Activated CD8-positive, alpha-beta T cell treated with anti-CD3 and anti-CD28 coated beads for 36 hours (primary cell): ENCODE measurements at regions not wholly inside any gene's neighbourhood (a gene's known extent, or its start where the extent isn't known, plus 50 kb on each side); places are given as distances from the start of the nearest gene placed in this dataset.

Experiments used
- ATAC-seq: fragments of 200-7000 bp; cut with Tn5 transposase; one replicate; pipeline ENCODE4 v1.10.0; 2021; ENCODE audit warnings: mild to moderate bottlenecking, moderate library complexity
- CTCF ChIA-PET: fragments of 350-600 bp; sonication (Branson Sonifier 250); formaldehyde crosslinking; loops from one replicate; lab custom pipeline; 2021; ENCODE audit warnings: antibody characterized with exemption; lab: Charles Lee
- POLR2A ChIA-PET: fragments of 350-600 bp; sonication (Branson Sonifier 250); formaldehyde crosslinking; loops from one replicate; lab custom pipeline; 2021; ENCODE audit warnings: antibody characterized with exemption; lab: Charles Lee
- DNase-seq: peaks from one replicate; pipeline ENCODE4 v3.0.0-alpha.2; 2020
- H3K27ac Mint-ChIP-seq: one replicate; pipeline ENCODE4 v1.8.0; 2021; ENCODE audit warnings: mild to moderate bottlenecking, mixed read lengths
- H3K27me3 Mint-ChIP-seq: one replicate; pipeline ENCODE4 v1.8.0; 2021; ENCODE audit warnings: mixed read lengths
- H3K36me3 Mint-ChIP-seq: one replicate; pipeline ENCODE4 v1.8.0; 2021; ENCODE audit warnings: low read depth, mixed read lengths
- H3K4me1 Mint-ChIP-seq: one replicate; pipeline ENCODE4 v1.8.0; 2021; ENCODE audit warnings: low read depth, mixed read lengths
- H3K4me3 Mint-ChIP-seq: one replicate; pipeline ENCODE4 v1.8.0; 2021; ENCODE audit warnings: mild to moderate bottlenecking, moderate library complexity, mixed read lengths
- H3K9me3 Mint-ChIP-seq: one replicate; pipeline ENCODE4 v1.8.0; 2021; ENCODE audit warnings: mixed read lengths
- intact Hi-C: fragments of 100-400 bp; cut with micrococcal nuclease; formaldehyde crosslinking; loops from one replicate; pipeline ENCODE4 v1.10.0; 2022
- TF ChIP-seq, protein P1 (sequence below): fragments of 200-600 bp; IDR thresholded peaks from one replicate; pipeline ENCODE4 v1.8.0; 2022; ENCODE audit warnings: antibody characterized with exemption, mild to moderate bottlenecking

DNA sequence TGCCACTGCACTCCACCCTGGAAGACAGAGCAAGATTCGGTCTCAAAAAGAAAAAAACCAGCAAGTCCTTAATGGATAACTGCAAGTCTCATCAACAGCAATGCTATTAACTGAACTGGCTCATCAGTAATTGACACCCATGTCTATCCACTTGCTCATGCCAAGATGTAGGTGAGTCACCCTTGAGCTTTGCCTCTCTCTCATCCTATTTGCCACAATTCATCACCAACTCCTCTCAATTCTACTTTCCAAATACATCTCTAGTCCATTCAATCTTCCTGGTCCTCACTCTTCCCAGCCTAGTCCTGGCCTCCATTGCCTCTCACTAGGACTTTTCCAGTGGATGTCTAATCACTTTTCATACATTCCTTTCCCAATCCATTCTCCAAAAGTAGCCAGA lies 103.7 kb upstream of the PRMT6 start:
- H3K4me1 Mint-ChIP-seq: no peaks in the 10 kb centered on the region
- no peak overlapping the region for H3K4me3 Mint-ChIP-seq
- TF ChIP-seq, protein P1, sequence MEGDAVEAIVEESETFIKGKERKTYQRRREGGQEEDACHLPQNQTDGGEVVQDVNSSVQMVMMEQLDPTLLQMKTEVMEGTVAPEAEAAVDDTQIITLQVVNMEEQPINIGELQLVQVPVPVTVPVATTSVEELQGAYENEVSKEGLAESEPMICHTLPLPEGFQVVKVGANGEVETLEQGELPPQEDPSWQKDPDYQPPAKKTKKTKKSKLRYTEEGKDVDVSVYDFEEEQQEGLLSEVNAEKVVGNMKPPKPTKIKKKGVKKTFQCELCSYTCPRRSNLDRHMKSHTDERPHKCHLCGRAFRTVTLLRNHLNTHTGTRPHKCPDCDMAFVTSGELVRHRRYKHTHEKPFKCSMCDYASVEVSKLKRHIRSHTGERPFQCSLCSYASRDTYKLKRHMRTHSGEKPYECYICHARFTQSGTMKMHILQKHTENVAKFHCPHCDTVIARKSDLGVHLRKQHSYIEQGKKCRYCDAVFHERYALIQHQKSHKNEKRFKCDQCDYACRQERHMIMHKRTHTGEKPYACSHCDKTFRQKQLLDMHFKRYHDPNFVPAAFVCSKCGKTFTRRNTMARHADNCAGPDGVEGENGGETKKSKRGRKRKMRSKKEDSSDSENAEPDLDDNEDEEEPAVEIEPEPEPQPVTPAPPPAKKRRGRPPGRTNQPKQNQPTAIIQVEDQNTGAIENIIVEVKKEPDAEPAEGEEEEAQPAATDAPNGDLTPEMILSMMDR: no peak
- ATAC-seq (no peak), DNase-seq (no peak)
- CTCF ChIA-PET: no interaction called here
- POLR2A ChIA-PET: no interaction called here
- no peak overlapping the region for H3K27ac Mint-ChIP-seq
- intact Hi-C loops: no loop called here
- H3K9me3 Mint-ChIP-seq: no peaks in the 10 kb centered on the region
- peaks cover 2% of the 10 kb centered on the region for H3K27me3 Mint-ChIP-seq
- H3K36me3 Mint-ChIP-seq: no peaks in the 10 kb centered on the region

- Mint-ChIP-seq H3K9me3 (no peaks in the 10 kb centered on the region), H3K4me1 (no peaks in the 10 kb centered on the region), H3K4me3 (no peak overlapping the region), H3K36me3 (no peaks in the 10 kb centered on the region), H3K27me3 (peaks cover 2% of the 10 kb centered on the region), H3K27ac (no peak overlapping the region)
- intact Hi-C loops: no loop called here
- POLR2A ChIA-PET: no interaction called here
- CTCF ChIA-PET: no interaction called here
- TF ChIP-seq, protein P1: no peak
- no peak for DNase-seq
- ATAC-seq: no peak
Measured at GRCh38 chr1:106954661-106955229, 101.7 kb upstream of the PRMT6 start.

DNA sequence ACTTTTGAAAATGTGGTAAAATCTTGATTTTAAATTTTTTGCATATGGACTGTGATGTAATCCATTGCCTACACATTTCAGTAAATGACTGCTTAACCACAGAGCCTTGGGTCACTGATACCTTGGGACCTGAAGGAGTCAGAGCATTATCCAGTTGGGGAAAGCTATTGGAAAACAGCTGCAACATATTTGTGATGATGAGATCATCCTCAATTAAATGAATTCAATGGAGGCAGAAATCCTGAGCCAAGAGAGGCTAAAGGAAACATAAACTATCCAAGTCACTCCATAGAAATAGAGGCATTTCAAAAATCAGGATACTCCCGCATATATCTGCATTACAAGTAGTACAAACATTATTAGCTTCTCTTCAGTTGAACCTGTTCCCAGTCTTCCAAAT lies 99.8 kb upstream of the PRMT6 start:
- POLR2A ChIA-PET: no interaction called here
- ATAC-seq (no peak), DNase-seq (no peak)
- H3K4me3 Mint-ChIP-seq: no peak overlapping the region
- H3K27ac Mint-ChIP-seq: no peak overlapping the region
- H3K27me3 Mint-ChIP-seq: peaks cover 2% of the 10 kb centered on the region
- TF ChIP-seq, protein P1: no peak
- H3K36me3 Mint-ChIP-seq: no peaks in the 10 kb centered on the region
- no peaks in the 10 kb centered on the region for H3K9me3 Mint-ChIP-seq
- CTCF ChIA-PET: no interaction called here
- H3K4me1 Mint-ChIP-seq: no peaks in the 10 kb centered on the region
- intact Hi-C loops: no loop called here

DNA sequence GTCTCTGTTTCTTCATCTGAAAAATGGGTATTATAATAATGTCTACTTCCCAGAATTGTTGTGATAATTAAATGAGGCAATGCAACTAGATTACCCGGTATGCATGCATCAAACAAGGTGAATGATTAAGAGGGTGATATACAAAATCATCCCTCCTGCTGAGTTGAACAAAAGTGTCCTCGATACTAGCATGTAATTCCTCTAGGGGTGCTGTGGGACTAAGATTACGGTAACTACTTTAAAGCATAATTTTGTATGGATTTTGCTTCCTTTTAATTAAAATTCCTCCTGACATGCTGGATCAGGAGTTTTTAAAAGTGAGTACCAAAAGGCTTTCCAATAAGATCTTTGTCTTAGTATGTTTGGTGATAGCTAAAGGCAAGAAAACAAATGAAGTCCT lies 98.7 kb upstream of the PRMT6 start:
- intact Hi-C loops: no loop called here
- no peaks in the 10 kb centered on the region for H3K4me1 Mint-ChIP-seq
- POLR2A ChIA-PET: no interaction called here
- no peak for ATAC-seq
- TF ChIP-seq, protein P1: no peak
- no peak overlapping the region for H3K27ac Mint-ChIP-seq
- no peak overlapping the region for H3K4me3 Mint-ChIP-seq
- no peaks in the 10 kb centered on the region for H3K36me3 Mint-ChIP-seq
- H3K27me3 Mint-ChIP-seq: peaks cover 2% of the 10 kb centered on the region
- DNase-seq: no peak
- no peaks in the 10 kb centered on the region for H3K9me3 Mint-ChIP-seq
- CTCF ChIA-PET: no interaction called here

DNA sequence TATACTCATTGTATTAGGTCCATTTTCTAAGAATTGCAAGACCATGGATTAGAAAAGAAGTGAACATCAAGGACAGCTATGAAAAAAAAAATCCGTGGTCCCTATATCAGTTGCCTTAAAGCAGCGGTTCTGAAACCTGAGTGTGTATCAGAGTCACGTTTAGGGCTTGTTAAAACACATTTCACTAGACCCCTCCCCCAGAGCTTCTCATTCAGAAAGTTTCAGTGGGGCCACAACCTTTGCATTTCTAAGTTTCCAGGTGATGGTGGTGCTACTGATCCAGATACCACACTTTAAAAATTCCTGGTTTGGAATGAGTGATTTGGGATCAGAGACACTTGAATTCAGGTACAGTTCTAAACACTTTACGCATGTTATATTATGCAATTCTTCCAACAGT lies 96.1 kb upstream of the PRMT6 start:
- CTCF ChIA-PET: no interaction called here
- DNase-seq (no peak), ATAC-seq (no peak)
- Mint-ChIP-seq H3K36me3 (no peaks in the 10 kb centered on the region), H3K4me3 (no peak overlapping the region), H3K27ac (no peak overlapping the region), H3K9me3 (no peaks in the 10 kb centered on the region), H3K4me1 (no peaks in the 10 kb centered on the region), H3K27me3 (peaks cover 2% of the 10 kb centered on the region)
- intact Hi-C loops: no loop called here
- TF ChIP-seq, protein P1: no peak
- POLR2A ChIA-PET: no interaction called here
